GM18517 (cell line): ENCODE measurements at regions not wholly inside any gene's neighbourhood (a gene's known extent, or its start where the extent isn't known, plus 50 kb on each side); places are given as distances from the start of the nearest gene placed in this dataset.

ENCODE experiments used
- ATAC-seq: cut with Tn5 transposase; IDR thresholded peaks from one replicate; pipeline ENCODE4 v1.9.1; 2021; ENCODE audit warnings: mild to moderate bottlenecking, moderate library complexity; ENCODE audit not compliant: unreplicated experiment

GRCh38 chr11:95520369-95521132 lies 269.0 kb downstream of the FAM76B start:
- ATAC-seq = no peak

- ATAC-seq = no peak
Measured at GRCh38 chr11:95519912-95520311, 269.7 kb downstream of the FAM76B start.

- ATAC-seq = no peak
Measured at GRCh38 chr11:95517453-95517852, 272.1 kb downstream of the FAM76B start.

- no peak for ATAC-seq
Measured at GRCh38 chr11:95516786-95517185, 272.8 kb downstream of the FAM76B start.

- ATAC-seq = no peak
Measured at GRCh38 chr11:95516175-95516574, 273.4 kb downstream of the FAM76B start.

- ATAC-seq = no peak
Measured at GRCh38 chr11:95515371-95515770, 274.2 kb downstream of the FAM76B start.

GRCh38 chr11:95514416-95515110 lies 275.0 kb downstream of the FAM76B start:
- no peak for ATAC-seq

- ATAC-seq = no peak
Measured at GRCh38 chr11:95512682-95513081, 276.9 kb downstream of the FAM76B start.

GRCh38 chr11:95512177-95512576 lies 277.4 kb downstream of the FAM76B start:
- no peak for ATAC-seq

- no peak for ATAC-seq
Measured at GRCh38 chr11:95508219-95508890, 277.4 kb upstream of the SESN3 start.

GRCh38 chr11:95507794-95508193 lies 276.8 kb upstream of the SESN3 start:
- ATAC-seq = no peak

GRCh38 chr11:95506777-95507176 lies 275.8 kb upstream of the SESN3 start:
- ATAC-seq = no peak

- ATAC-seq = no peak
Measured at GRCh38 chr11:95505927-95506426, 275.0 kb upstream of the SESN3 start.

- no peak for ATAC-seq
Measured at GRCh38 chr11:95503047-95503446, 272.0 kb upstream of the SESN3 start.

- no peak for ATAC-seq
Measured at GRCh38 chr11:95502522-95502921, 271.5 kb upstream of the SESN3 start.

- no peak for ATAC-seq
Measured at GRCh38 chr11:95501761-95502266, 270.8 kb upstream of the SESN3 start.

GRCh38 chr11:95500466-95500865 lies 269.5 kb upstream of the SESN3 start:
- no peak for ATAC-seq

- no peak for ATAC-seq
Measured at GRCh38 chr11:95499516-95500135, 268.6 kb upstream of the SESN3 start.

GRCh38 chr11:95498722-95499425 lies 267.9 kb upstream of the SESN3 start:
- ATAC-seq = no peak

- ATAC-seq = no peak
Measured at GRCh38 chr11:95496901-95497300, 265.9 kb upstream of the SESN3 start.
